ENCODE measurements at regions not wholly inside any gene's neighbourhood (a gene's known extent, or its start where the extent isn't known, plus 50 kb on each side); places are given as distances from the start of the nearest gene placed in this dataset.

DNA sequence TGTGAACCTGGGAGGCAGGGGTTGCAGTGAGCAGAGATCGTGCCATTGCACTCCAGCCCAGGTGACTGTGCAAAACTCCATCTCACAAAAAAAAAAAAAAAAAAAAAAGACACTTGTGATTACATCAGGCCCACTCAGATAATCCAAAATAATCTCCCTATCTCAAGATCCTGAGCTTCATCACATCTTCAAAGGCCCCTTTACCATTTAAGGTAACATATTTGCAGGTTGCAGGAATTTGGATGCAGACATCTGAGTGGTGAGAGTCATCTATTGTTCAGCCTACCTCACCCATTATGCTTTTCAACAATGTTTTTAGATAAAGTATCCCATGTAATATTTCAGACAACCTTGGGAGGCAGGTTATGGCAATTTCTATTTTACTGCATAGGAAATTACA lies 51.4 kb upstream of the EXOC4 start:
- Histone ChIP-seq H3K79me2 (ENCODE audit: control insufficient read depth, insufficient read depth, low read length) (no peaks in the 10 kb centered on the region), H2AFZ (ENCODE audit: low read depth, low read length) (no peak overlapping the region), H3K9me3 (replicated peaks; ENCODE audit: control insufficient read depth, insufficient read depth, low read depth, low read length) (no peaks in the 10 kb centered on the region), H3K4me3 (no peak overlapping the region), H4K20me1 (replicated peaks; ENCODE audit: control insufficient read depth, insufficient read depth, low read length) (no peaks in the 10 kb centered on the region), H3K27me3 (ENCODE audit: control insufficient read depth in 2 of 2, insufficient read depth in 2 of 2, low read length in 2 of 2) (peaks cover 13 to 32% of the 10 kb centered on the region in 2 experiments; a peak in 4 of 5 replicates), H3K9me1 (ENCODE audit: control insufficient read depth, insufficient read depth, low read length) (no peaks in the 10 kb centered on the region), H3K9ac (ENCODE audit: insufficient read depth in 1 of 2, low read depth in 2 of 2, low read length in 2 of 2) (no peak overlapping the region), H3K27ac (ENCODE audit: extremely low read depth, low read depth, low read length) (no peak overlapping the region), H3K4me1 (replicated peaks in 1 of 2; ENCODE audit: control insufficient read depth in 2 of 2, insufficient read depth in 2 of 2, low read length in 2 of 2) (no peaks in the 10 kb centered on the region), H3K4me2 (ENCODE audit: insufficient read depth, low read length) (no peak overlapping the region), H3K36me3 (ENCODE audit: control insufficient read depth, insufficient read depth, low read length) (no peaks in the 10 kb centered on the region)
- no peak for DNase-seq (ENCODE audit: extremely low read depth in 1 of 4, low spot score in 3 of 4)
- POLR2A ChIA-PET, result interaction anchor here (0.6 kb wide), 1 partner anchor 1063 kb away, joined by 3 read pairs; no protein-coding TSS in a partner anchor
- intact Hi-C loops (cut with micrococcal nuclease), result loop anchor here (10.0 kb wide), 1 partner anchor 267 kb away; no protein-coding TSS in a partner anchor
- in situ Hi-C loops (cut with MboI), result no loop called here
- CTCF ChIA-PET (ENCODE audit: low intra/inter-chr PET ratio), result interaction anchor here (0.7 kb wide), 1 partner anchor 772 kb away, joined by 5 read pairs; no protein-coding TSS in a partner anchor
- WGBS (ENCODE audit: insufficient coverage, low coverage, missing lambda C conversion rate), result 0% methylated on average over 1 of the region's 1 CpG
- no peak for FAIRE-seq
- no TSS peak for BruUV-seq (replicated peaks)
- no peak for ATAC-seq
- TF ChIP-seq, protein P1, sequence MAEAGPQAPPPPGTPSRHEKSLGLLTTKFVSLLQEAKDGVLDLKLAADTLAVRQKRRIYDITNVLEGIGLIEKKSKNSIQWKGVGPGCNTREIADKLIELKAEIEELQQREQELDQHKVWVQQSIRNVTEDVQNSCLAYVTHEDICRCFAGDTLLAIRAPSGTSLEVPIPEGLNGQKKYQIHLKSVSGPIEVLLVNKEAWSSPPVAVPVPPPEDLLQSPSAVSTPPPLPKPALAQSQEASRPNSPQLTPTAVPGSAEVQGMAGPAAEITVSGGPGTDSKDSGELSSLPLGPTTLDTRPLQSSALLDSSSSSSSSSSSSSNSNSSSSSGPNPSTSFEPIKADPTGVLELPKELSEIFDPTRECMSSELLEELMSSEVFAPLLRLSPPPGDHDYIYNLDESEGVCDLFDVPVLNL (CRISPR knock-in tag; IDR thresholded peaks at IDR 0.05; ENCODE audit: low read depth), result no peak
- TF ChIP-seq ZNF175 (CRISPR knock-in tag; IDR thresholded peaks at IDR 0.05; ENCODE audit: low read depth) (no peak), ZNF75A (CRISPR knock-in tag; IDR thresholded peaks at IDR 0.05) (no peak), ZC3H11A (IDR thresholded peaks at IDR 0.05; ENCODE audit: low read depth, low read length) (no peak), PYGO2 (tag; IDR thresholded peaks at IDR 0.05) (no peak), HOXB6 (CRISPR knock-in tag; IDR thresholded peaks at IDR 0.05; ENCODE audit: borderline replicate concordance) (no peak), FOXJ3 (CRISPR knock-in tag; IDR thresholded peaks at IDR 0.05) (no peak), E2F3 (CRISPR knock-in tag; IDR thresholded peaks at IDR 0.05) (no peak), POLR2AphosphoS2 (IDR thresholded peaks at IDR 0.05; ENCODE audit: low read length) (no peak)
- TF ChIP-seq, protein P2, sequence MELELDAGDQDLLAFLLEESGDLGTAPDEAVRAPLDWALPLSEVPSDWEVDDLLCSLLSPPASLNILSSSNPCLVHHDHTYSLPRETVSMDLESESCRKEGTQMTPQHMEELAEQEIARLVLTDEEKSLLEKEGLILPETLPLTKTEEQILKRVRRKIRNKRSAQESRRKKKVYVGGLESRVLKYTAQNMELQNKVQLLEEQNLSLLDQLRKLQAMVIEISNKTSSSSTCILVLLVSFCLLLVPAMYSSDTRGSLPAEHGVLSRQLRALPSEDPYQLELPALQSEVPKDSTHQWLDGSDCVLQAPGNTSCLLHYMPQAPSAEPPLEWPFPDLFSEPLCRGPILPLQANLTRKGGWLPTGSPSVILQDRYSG (tag; conservative IDR thresholded peaks at IDR 0.05; ENCODE audit: low read depth), result no peak
- TF ChIP-seq, protein P3, sequence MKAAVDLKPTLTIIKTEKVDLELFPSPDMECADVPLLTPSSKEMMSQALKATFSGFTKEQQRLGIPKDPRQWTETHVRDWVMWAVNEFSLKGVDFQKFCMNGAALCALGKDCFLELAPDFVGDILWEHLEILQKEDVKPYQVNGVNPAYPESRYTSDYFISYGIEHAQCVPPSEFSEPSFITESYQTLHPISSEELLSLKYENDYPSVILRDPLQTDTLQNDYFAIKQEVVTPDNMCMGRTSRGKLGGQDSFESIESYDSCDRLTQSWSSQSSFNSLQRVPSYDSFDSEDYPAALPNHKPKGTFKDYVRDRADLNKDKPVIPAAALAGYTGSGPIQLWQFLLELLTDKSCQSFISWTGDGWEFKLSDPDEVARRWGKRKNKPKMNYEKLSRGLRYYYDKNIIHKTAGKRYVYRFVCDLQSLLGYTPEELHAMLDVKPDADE (conservative IDR thresholded peaks at IDR 0.05; ENCODE audit: control insufficient read depth, low read depth, low read length), result no peak
- TF ChIP-seq, protein P4, sequence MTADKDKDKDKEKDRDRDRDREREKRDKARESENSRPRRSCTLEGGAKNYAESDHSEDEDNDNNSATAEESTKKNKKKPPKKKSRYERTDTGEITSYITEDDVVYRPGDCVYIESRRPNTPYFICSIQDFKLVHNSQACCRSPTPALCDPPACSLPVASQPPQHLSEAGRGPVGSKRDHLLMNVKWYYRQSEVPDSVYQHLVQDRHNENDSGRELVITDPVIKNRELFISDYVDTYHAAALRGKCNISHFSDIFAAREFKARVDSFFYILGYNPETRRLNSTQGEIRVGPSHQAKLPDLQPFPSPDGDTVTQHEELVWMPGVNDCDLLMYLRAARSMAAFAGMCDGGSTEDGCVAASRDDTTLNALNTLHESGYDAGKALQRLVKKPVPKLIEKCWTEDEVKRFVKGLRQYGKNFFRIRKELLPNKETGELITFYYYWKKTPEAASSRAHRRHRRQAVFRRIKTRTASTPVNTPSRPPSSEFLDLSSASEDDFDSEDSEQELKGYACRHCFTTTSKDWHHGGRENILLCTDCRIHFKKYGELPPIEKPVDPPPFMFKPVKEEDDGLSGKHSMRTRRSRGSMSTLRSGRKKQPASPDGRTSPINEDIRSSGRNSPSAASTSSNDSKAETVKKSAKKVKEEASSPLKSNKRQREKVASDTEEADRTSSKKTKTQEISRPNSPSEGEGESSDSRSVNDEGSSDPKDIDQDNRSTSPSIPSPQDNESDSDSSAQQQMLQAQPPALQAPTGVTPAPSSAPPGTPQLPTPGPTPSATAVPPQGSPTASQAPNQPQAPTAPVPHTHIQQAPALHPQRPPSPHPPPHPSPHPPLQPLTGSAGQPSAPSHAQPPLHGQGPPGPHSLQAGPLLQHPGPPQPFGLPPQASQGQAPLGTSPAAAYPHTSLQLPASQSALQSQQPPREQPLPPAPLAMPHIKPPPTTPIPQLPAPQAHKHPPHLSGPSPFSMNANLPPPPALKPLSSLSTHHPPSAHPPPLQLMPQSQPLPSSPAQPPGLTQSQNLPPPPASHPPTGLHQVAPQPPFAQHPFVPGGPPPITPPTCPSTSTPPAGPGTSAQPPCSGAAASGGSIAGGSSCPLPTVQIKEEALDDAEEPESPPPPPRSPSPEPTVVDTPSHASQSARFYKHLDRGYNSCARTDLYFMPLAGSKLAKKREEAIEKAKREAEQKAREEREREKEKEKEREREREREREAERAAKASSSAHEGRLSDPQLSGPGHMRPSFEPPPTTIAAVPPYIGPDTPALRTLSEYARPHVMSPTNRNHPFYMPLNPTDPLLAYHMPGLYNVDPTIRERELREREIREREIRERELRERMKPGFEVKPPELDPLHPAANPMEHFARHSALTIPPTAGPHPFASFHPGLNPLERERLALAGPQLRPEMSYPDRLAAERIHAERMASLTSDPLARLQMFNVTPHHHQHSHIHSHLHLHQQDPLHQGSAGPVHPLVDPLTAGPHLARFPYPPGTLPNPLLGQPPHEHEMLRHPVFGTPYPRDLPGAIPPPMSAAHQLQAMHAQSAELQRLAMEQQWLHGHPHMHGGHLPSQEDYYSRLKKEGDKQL (CRISPR knock-in tag; IDR thresholded peaks at IDR 0.05; ENCODE audit: borderline replicate concordance), result no peak
